HL-60 (cell line): ENCODE measurements at regions not wholly inside any gene's neighbourhood (a gene's known extent, or its start where the extent isn't known, plus 50 kb on each side); places are given as distances from the start of the nearest gene placed in this dataset.

Source experiments
- REST ChIP-seq: IDR thresholded peaks from 2 replicates; pipeline ENCODE4 v1.6.1; 2012; ENCODE audit warnings: low read depth; ENCODE audit not compliant: insufficient replicate concordance
- TF ChIP-seq, protein P1 (sequence below): IDR thresholded peaks from one replicate; pipeline ENCODE4 v1.5.1; 2011; ENCODE audit warnings: low read length, control low read depth, inconsistent platforms; ENCODE audit not compliant: insufficient read depth

DNA sequence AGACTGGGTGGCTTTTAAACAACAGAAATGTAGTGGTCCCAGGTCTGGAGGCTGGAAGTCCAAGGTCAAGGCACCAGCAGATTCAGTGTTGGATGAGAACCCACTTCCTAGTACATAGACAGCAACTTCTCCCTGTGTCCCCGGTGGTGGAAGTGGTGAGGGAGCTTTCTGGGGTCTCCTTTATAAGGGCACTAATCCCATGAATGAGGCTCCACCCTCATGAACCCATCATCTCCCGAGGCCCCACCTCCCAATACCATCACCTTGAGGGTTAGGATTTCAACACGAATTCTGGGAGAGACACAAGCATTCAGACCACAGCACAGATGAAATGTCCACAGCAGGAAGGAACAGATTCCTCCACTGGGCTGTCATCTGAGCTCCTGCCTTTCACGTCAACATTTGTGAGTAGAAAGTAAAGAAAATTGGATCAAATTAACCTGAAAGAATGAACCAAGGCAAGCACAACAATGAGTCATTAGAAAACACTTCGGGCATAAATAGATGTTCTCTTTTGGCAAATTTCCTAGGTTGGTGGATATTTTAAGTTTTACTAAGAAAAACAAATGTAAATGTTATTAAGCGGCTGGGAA is 130.7 kb downstream of the RNASET2 start:
- TF ChIP-seq, protein P1, sequence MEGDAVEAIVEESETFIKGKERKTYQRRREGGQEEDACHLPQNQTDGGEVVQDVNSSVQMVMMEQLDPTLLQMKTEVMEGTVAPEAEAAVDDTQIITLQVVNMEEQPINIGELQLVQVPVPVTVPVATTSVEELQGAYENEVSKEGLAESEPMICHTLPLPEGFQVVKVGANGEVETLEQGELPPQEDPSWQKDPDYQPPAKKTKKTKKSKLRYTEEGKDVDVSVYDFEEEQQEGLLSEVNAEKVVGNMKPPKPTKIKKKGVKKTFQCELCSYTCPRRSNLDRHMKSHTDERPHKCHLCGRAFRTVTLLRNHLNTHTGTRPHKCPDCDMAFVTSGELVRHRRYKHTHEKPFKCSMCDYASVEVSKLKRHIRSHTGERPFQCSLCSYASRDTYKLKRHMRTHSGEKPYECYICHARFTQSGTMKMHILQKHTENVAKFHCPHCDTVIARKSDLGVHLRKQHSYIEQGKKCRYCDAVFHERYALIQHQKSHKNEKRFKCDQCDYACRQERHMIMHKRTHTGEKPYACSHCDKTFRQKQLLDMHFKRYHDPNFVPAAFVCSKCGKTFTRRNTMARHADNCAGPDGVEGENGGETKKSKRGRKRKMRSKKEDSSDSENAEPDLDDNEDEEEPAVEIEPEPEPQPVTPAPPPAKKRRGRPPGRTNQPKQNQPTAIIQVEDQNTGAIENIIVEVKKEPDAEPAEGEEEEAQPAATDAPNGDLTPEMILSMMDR, result no peak
- no peak for TF ChIP-seq REST
